Urinary bladder (tissue), 3 donors: ENCODE measurements at regions not wholly inside any gene's neighbourhood (a gene's known extent, or its start where the extent isn't known, plus 50 kb on each side); places are given as distances from the start of the nearest gene placed in this dataset.

Experiments
- DNase-seq: peaks from one replicate; pipeline ENCODE4 v3.0.0-alpha.2; 2015; ENCODE audit errors: extremely low spot score
- H3K27ac ChIP-seq: one replicate; pipeline ENCODE4 v1.5.1; 2013; ENCODE audit warnings: low read depth, mild to moderate bottlenecking, moderate library complexity
- H3K36me3 ChIP-seq: one replicate; pipeline ENCODE4 v1.6.1; 2013; ENCODE audit warnings: mild to moderate bottlenecking, moderate library complexity; ENCODE audit not compliant: insufficient read depth
- H3K4me1 ChIP-seq: one replicate; pipeline ENCODE4 v1.6.1; 2013; ENCODE audit warnings: mild to moderate bottlenecking, moderate library complexity; ENCODE audit not compliant: insufficient read depth
- H3K4me3 ChIP-seq: one replicate; pipeline ENCODE4 v1.5.1; 2013; ENCODE audit warnings: low read depth, low read length
- WGBS: extraction: QIAGEN DNeasy Blood & Tissue Kit; methylation state at CpG from one replicate; pipeline ENCODE4 v1.1.7; 2013; 5-methylcytosine and 5-hydroxymethylcytosine counted together
- donor health status: healthy with polysubstance abuse.
- donor health status: healthy.

GRCh38 chr20:40551125-40551530, 137.9 kb downstream of the MAFB start:
- Histone ChIP-seq H3K4me1 (no peaks in the 10 kb centered on the region), H3K27ac (no peak overlapping the region), H3K36me3 (no peaks in the 10 kb centered on the region), H3K4me3 (no peak overlapping the region)
- WGBS = 76% methylated on average over 1 of the region's 1 CpG
- no peak for DNase-seq

GRCh38 chr20:40547483-40548091, 141.4 kb downstream of the MAFB start:
- DNase-seq = no peak
- 19% methylated on average over 2 of the region's 2 CpGs for WGBS
- Histone ChIP-seq H3K27ac (no peak overlapping the region), H3K4me1 (no peaks in the 10 kb centered on the region), H3K4me3 (no peak overlapping the region), H3K36me3 (no peaks in the 10 kb centered on the region)

- H3K36me3 ChIP-seq = no peaks in the 10 kb centered on the region
- no peak overlapping the region for H3K27ac ChIP-seq
- DNase-seq = no peak
- no peaks in the 10 kb centered on the region for H3K4me1 ChIP-seq
- 88% methylated on average over 2 of the region's 2 CpGs for WGBS
- no peak overlapping the region for H3K4me3 ChIP-seq
These were observed 143.6 kb downstream of the MAFB start for GRCh38 chr20:40545478-40545877.

- Histone ChIP-seq H3K4me1 (no peaks in the 10 kb centered on the region), H3K4me3 (no peak overlapping the region), H3K27ac (no peak overlapping the region), H3K36me3 (no peaks in the 10 kb centered on the region)
- no peak for DNase-seq
- WGBS = 74% methylated on average over 2 of the region's 2 CpGs
These were observed 147.0 kb downstream of the MAFB start for GRCh38 chr20:40542065-40542464.

GRCh38 chr20:40540166-40540565, 148.9 kb downstream of the MAFB start:
- no peaks in the 10 kb centered on the region for H3K4me1 ChIP-seq
- no peak overlapping the region for H3K4me3 ChIP-seq
- no peaks in the 10 kb centered on the region for H3K36me3 ChIP-seq
- H3K27ac ChIP-seq = no peak overlapping the region
- WGBS = 21% methylated on average over 2 of the region's 2 CpGs
- DNase-seq = no peak

- H3K27ac ChIP-seq = no peak overlapping the region
- H3K4me1 ChIP-seq = no peaks in the 10 kb centered on the region
- H3K36me3 ChIP-seq = no peaks in the 10 kb centered on the region
- 86% methylated on average over 3 of the region's 3 CpGs for WGBS
- DNase-seq = no peak
- H3K4me3 ChIP-seq = no peak overlapping the region
These were observed 150.9 kb downstream of the MAFB start for GRCh38 chr20:40538131-40538530.

- WGBS = 80% methylated on average over 4 of the region's 4 CpGs
- Histone ChIP-seq H3K4me1 (no peaks in the 10 kb centered on the region), H3K4me3 (no peak overlapping the region), H3K36me3 (no peaks in the 10 kb centered on the region), H3K27ac (no peak overlapping the region)
- DNase-seq = no peak
These were observed 152.2 kb downstream of the MAFB start for GRCh38 chr20:40536808-40537207.

GRCh38 chr20:40535816-40536215, 153.2 kb downstream of the MAFB start:
- Histone ChIP-seq H3K4me3 (no peak overlapping the region), H3K27ac (no peak overlapping the region), H3K4me1 (no peaks in the 10 kb centered on the region), H3K36me3 (no peaks in the 10 kb centered on the region)
- WGBS = 83% methylated on average over 8 of the region's 8 CpGs
- no peak for DNase-seq

GRCh38 chr20:40532103-40532502, 156.9 kb downstream of the MAFB start:
- Histone ChIP-seq H3K36me3 (no peaks in the 10 kb centered on the region), H3K4me3 (no peak overlapping the region), H3K4me1 (no peaks in the 10 kb centered on the region), H3K27ac (no peak overlapping the region)
- DNase-seq = no peak
- 71% methylated on average over 4 of the region's 4 CpGs for WGBS

- no peaks in the 10 kb centered on the region for H3K36me3 ChIP-seq
- no peak overlapping the region for H3K4me3 ChIP-seq
- H3K4me1 ChIP-seq = no peaks in the 10 kb centered on the region
- no peak overlapping the region for H3K27ac ChIP-seq
- WGBS = 32% methylated on average over 4 of the region's 4 CpGs
- no peak for DNase-seq
These were observed 163.7 kb downstream of the MAFB start for GRCh38 chr20:40525351-40525750.

- H3K4me1 ChIP-seq = no peaks in the 10 kb centered on the region
- no peak overlapping the region for H3K27ac ChIP-seq
- no peak overlapping the region for H3K4me3 ChIP-seq
- no peaks in the 10 kb centered on the region for H3K36me3 ChIP-seq
- DNase-seq = no peak
- 93% methylated on average over 2 of the region's 2 CpGs for WGBS
These were observed 165.0 kb downstream of the MAFB start for GRCh38 chr20:40524071-40524470.

GRCh38 chr20:40522405-40522804, 166.6 kb downstream of the MAFB start:
- no peaks in the 10 kb centered on the region for H3K4me1 ChIP-seq
- H3K36me3 ChIP-seq = no peaks in the 10 kb centered on the region
- 95% methylated on average over 1 of the region's 1 CpG for WGBS
- H3K4me3 ChIP-seq = no peak overlapping the region
- no peak for DNase-seq
- H3K27ac ChIP-seq = no peak overlapping the region

GRCh38 chr20:40521962-40522361, 167.1 kb downstream of the MAFB start:
- no peak for DNase-seq
- H3K36me3 ChIP-seq = no peaks in the 10 kb centered on the region
- no peak overlapping the region for H3K27ac ChIP-seq
- H3K4me1 ChIP-seq = no peaks in the 10 kb centered on the region
- 100% methylated on average over 1 of the region's 1 CpG for WGBS
- no peak overlapping the region for H3K4me3 ChIP-seq

- no peak for DNase-seq
- Histone ChIP-seq H3K4me3 (no peak overlapping the region), H3K36me3 (no peaks in the 10 kb centered on the region), H3K4me1 (no peaks in the 10 kb centered on the region), H3K27ac (no peak overlapping the region)
- WGBS = 73% methylated on average over 3 of the region's 3 CpGs
These were observed 169.1 kb downstream of the MAFB start for GRCh38 chr20:40519918-40520317.

- H3K4me1 ChIP-seq = no peaks in the 10 kb centered on the region
- no peak for DNase-seq
- H3K27ac ChIP-seq = no peak overlapping the region
- no peak overlapping the region for H3K4me3 ChIP-seq
- WGBS = 70% methylated on average over 4 of the region's 4 CpGs
- H3K36me3 ChIP-seq = no peaks in the 10 kb centered on the region
These were observed 176.0 kb downstream of the MAFB start for GRCh38 chr20:40512994-40513393.
